ENCODE measurements at regions not wholly inside any gene's neighbourhood (a gene's known extent, or its start where the extent isn't known, plus 50 kb on each side); places are given as distances from the start of the nearest gene placed in this dataset.

DNA sequence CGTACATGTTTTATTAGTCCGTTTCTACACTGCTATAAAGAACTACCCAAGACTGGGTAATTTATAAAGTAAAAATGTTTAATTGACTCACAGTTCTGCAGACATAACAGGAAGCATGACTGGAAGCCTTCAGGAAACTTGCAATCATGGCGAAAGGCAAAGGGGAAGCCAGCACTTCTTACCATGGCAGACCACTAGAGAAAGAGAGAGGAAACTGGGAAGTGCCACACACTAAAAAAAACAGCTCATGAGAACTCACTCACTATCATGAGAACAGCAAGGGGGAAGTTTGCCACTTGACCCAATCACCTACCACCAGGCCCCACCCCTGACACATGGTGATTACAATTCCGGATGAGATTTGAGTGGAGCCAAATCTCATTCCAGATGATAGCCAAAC lies 466.2 kb downstream of the IRS1 start:
- no peak for TF ChIP-seq EZH2 (IDR thresholded peaks at IDR 0.05; ENCODE audit: borderline replicate concordance, low read depth, low read length, poor library complexity, severe bottlenecking)
- TF ChIP-seq, protein P1, sequence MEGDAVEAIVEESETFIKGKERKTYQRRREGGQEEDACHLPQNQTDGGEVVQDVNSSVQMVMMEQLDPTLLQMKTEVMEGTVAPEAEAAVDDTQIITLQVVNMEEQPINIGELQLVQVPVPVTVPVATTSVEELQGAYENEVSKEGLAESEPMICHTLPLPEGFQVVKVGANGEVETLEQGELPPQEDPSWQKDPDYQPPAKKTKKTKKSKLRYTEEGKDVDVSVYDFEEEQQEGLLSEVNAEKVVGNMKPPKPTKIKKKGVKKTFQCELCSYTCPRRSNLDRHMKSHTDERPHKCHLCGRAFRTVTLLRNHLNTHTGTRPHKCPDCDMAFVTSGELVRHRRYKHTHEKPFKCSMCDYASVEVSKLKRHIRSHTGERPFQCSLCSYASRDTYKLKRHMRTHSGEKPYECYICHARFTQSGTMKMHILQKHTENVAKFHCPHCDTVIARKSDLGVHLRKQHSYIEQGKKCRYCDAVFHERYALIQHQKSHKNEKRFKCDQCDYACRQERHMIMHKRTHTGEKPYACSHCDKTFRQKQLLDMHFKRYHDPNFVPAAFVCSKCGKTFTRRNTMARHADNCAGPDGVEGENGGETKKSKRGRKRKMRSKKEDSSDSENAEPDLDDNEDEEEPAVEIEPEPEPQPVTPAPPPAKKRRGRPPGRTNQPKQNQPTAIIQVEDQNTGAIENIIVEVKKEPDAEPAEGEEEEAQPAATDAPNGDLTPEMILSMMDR (conservative IDR thresholded peaks at IDR 0.05; ENCODE audit: low read depth, low read length), result no peak

Data from A673 (cell line).